ENCODE measurements at regions not wholly inside any gene's neighbourhood (a gene's known extent, or its start where the extent isn't known, plus 50 kb on each side); places are given as distances from the start of the nearest gene placed in this dataset.

DNA sequence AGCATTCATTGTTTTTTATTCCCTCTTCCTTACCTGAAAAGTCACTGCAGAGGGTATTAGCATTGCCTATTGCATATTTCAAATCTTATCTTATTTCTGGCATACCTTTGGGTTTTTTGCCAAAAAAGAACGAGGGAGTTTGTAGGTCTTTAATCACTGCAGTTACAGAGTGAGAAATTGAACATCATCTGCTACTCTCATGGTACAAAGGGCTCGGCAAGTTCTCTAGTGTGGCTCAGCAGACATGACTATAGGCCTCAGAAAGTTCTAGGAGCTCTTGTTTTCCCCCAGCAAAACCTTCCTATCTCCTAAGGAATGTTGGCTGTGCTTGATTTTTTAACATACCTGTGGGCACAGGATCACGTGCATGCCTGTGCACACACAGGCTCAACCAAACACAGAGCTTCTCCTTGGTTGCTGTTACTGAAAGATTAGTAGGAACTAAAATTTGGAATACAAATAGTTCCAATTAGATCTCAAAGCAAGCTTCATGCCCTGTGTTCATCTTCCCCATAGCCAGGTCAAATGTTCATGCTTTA, 69.7 kb downstream of the CCDC185 start:
- no peak overlapping the region for H3K27ac Mint-ChIP-seq
- no peaks in the 10 kb centered on the region for H3K9me3 Mint-ChIP-seq
- no peak for ATAC-seq
- no peaks in the 10 kb centered on the region; the same call in 1 of the 2 replicates for H3K27me3 Mint-ChIP-seq (ENCODE audit: low read depth)
- ChIA-PET POLR2A (interaction anchor here (0.5 kb wide), 1 partner anchor 260 kb away, joined by 3 read pairs; no protein-coding TSS in a partner anchor), CTCF (interaction anchor here (1.3 to 1.5 kb wide), 2 partner anchors 17 to 94 kb away, joined by 3 to 4 read pairs; no protein-coding TSS in a partner anchor)
- no peak overlapping the region for H3K4me3 Mint-ChIP-seq
- DNase-seq (ENCODE audit: low spot score) = no peak
- H3K36me3 Mint-ChIP-seq = no peaks in the 10 kb centered on the region
- H3K4me1 Mint-ChIP-seq = no peaks in the 10 kb centered on the region
- TF ChIP-seq, protein P1, sequence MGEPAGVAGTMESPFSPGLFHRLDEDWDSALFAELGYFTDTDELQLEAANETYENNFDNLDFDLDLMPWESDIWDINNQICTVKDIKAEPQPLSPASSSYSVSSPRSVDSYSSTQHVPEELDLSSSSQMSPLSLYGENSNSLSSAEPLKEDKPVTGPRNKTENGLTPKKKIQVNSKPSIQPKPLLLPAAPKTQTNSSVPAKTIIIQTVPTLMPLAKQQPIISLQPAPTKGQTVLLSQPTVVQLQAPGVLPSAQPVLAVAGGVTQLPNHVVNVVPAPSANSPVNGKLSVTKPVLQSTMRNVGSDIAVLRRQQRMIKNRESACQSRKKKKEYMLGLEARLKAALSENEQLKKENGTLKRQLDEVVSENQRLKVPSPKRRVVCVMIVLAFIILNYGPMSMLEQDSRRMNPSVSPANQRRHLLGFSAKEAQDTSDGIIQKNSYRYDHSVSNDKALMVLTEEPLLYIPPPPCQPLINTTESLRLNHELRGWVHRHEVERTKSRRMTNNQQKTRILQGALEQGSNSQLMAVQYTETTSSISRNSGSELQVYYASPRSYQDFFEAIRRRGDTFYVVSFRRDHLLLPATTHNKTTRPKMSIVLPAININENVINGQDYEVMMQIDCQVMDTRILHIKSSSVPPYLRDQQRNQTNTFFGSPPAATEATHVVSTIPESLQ (CRISPR knock-in tag; IDR thresholded peaks at IDR 0.05) = no peak
- TF ChIP-seq, protein P2, sequence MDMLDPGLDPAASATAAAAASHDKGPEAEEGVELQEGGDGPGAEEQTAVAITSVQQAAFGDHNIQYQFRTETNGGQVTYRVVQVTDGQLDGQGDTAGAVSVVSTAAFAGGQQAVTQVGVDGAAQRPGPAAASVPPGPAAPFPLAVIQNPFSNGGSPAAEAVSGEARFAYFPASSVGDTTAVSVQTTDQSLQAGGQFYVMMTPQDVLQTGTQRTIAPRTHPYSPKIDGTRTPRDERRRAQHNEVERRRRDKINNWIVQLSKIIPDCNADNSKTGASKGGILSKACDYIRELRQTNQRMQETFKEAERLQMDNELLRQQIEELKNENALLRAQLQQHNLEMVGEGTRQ (CRISPR knock-in tag; IDR thresholded peaks at IDR 0.05) = no peak
- TF ChIP-seq FOXJ3 (CRISPR knock-in tag; IDR thresholded peaks at IDR 0.05; ENCODE audit: borderline replicate concordance) (no peak), SMAD4 (CRISPR knock-in tag; IDR thresholded peaks at IDR 0.05) (no peak)

DNA sequence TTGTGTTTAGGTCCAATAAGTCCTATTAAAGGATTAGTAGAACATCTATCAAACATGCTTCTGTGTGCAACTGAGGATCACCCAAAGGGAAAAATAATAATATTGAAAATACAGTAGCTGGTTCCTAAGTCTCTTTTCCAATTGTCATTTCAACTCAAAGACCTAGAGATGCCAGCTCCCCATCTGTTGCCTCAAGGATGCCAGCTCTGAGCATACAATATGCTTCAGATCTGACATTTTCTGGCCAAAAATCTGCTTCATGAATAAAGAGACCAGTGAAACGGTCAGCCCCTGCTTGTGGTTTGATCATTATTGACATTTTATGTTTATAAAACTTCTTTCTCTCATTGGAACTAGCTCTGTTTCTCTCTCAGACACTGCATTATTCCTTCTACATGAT, 72.9 kb downstream of the CCDC185 start:
- Mint-ChIP-seq H3K27ac (no peak overlapping the region), H3K4me1 (peaks cover 2% of the 10 kb centered on the region), H3K9me3 (peaks cover 12% of the 10 kb centered on the region), H3K36me3 (no peaks in the 10 kb centered on the region; the same call in 1 of the 2 replicates), H3K4me3 (no peak overlapping the region), H3K27me3 (ENCODE audit: low read depth) (peaks cover 3% of the 10 kb centered on the region; the same call in 1 of the 2 replicates)
- DNase-seq (ENCODE audit: low spot score) (no peak), ATAC-seq (no peak)
- ChIA-PET CTCF (interaction anchor here (1.5 kb wide), 1 partner anchor 91 kb away, joined by 3 read pairs; no protein-coding TSS in a partner anchor), POLR2A (no interaction called here)
- TF ChIP-seq, protein P1 (CRISPR knock-in tag; IDR thresholded peaks at IDR 0.05) = no peak
- TF ChIP-seq ETV6 (CRISPR knock-in tag; IDR thresholded peaks at IDR 0.05) (no peak), ZNF138 (CRISPR knock-in tag; conservative IDR thresholded peaks at IDR 0.05) (no peak), CREM (CRISPR knock-in tag; IDR thresholded peaks at IDR 0.05) (no peak)

DNA sequence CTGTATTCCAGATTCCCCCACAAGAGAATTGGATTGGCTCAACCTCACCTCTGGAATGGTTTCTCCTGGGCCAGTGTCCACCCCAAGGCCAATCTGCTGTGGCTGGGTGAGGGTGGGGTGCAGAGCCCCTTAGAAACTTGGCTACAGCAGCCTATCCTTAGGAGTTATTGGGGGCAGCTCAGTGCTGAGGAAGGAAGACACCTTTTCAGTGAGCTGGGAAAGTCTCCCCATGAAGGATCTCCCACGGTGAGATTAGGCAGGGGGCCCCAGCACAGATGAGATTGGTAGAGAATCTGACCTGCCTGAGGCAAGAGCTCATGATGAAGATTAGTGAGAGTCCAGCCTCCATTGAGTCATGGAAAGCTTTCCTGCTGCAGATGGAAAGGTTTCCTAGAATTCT, 78.4 kb downstream of the CCDC185 start:
- TF ChIP-seq, protein P3, sequence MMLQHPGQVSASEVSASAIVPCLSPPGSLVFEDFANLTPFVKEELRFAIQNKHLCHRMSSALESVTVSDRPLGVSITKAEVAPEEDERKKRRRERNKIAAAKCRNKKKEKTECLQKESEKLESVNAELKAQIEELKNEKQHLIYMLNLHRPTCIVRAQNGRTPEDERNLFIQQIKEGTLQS (CRISPR knock-in tag; conservative IDR thresholded peaks at IDR 0.05) = no peak
- TF ChIP-seq, protein P4, sequence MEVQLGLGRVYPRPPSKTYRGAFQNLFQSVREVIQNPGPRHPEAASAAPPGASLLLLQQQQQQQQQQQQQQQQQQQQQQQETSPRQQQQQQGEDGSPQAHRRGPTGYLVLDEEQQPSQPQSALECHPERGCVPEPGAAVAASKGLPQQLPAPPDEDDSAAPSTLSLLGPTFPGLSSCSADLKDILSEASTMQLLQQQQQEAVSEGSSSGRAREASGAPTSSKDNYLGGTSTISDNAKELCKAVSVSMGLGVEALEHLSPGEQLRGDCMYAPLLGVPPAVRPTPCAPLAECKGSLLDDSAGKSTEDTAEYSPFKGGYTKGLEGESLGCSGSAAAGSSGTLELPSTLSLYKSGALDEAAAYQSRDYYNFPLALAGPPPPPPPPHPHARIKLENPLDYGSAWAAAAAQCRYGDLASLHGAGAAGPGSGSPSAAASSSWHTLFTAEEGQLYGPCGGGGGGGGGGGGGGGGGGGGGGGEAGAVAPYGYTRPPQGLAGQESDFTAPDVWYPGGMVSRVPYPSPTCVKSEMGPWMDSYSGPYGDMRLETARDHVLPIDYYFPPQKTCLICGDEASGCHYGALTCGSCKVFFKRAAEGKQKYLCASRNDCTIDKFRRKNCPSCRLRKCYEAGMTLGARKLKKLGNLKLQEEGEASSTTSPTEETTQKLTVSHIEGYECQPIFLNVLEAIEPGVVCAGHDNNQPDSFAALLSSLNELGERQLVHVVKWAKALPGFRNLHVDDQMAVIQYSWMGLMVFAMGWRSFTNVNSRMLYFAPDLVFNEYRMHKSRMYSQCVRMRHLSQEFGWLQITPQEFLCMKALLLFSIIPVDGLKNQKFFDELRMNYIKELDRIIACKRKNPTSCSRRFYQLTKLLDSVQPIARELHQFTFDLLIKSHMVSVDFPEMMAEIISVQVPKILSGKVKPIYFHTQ (CRISPR knock-in tag; IDR thresholded peaks at IDR 0.05) = no peak
- no peak for TF ChIP-seq TCF7 (CRISPR knock-in tag; IDR thresholded peaks at IDR 0.05; ENCODE audit: low read depth)
- TF ChIP-seq ZNF121 (CRISPR knock-in tag; IDR thresholded peaks at IDR 0.05) = no peak
- H3K36me3 Mint-ChIP-seq = no peaks in the 10 kb centered on the region; the same call in 1 of the 2 replicates
- peaks cover 24% of the 10 kb centered on the region for H3K9me3 Mint-ChIP-seq
- no peak overlapping the region for H3K27ac Mint-ChIP-seq
- CTCF ChIA-PET = no interaction called here
- H3K4me3 Mint-ChIP-seq = no peak overlapping the region
- peaks cover 8% of the 10 kb centered on the region for H3K4me1 Mint-ChIP-seq
- peaks cover 3% of the 10 kb centered on the region; the same call in 1 of the 2 replicates for H3K27me3 Mint-ChIP-seq (ENCODE audit: low read depth)
- ATAC-seq = no peak
- DNase-seq (ENCODE audit: low spot score) = no peak
- POLR2A ChIA-PET = no interaction called here

Data from WTC11 (cell line).